Right lobe of liver (tissue), 6 donors: ENCODE measurements at regions not wholly inside any gene's neighbourhood (a gene's known extent, or its start where the extent isn't known, plus 50 kb on each side); places are given as distances from the start of the nearest gene placed in this dataset.

Experiments used
- ATAC-seq, 4 donors: fragments of 200-7000 bp; cut with Tn5 transposase; one replicate each; pipeline ENCODE4 v1.9.1; 2020; ENCODE audit warnings: mild to moderate bottlenecking in 4 of 4, moderate library complexity in 4 of 4
- DNase-seq, 3 donors: peaks; one replicate each; pipeline ENCODE4 v3.0.0-alpha.2; 2020
- H3K27ac ChIP-seq, 3 donors: fragments of 200-600 bp; one replicate each; pipeline ENCODE4 v1.8.0; 2022
- H3K27me3 ChIP-seq, 2 donors: fragments of 200-600 bp; one replicate each; pipeline ENCODE4 v1.8.0; 2022
- H3K36me3 ChIP-seq, 4 donors: fragments of 200-600 bp; sonication (generic) in 1 of 4; one replicate each; pipeline versions ENCODE4 v1.5.1 to v1.8.0; 2017 to 2022; ENCODE audit warnings: control low read depth in 1 of 4
- H3K4me1 ChIP-seq, 4 donors: fragments of 200-600 bp; sonication (generic) in 1 of 4; one replicate each; pipeline versions ENCODE4 v1.5.1 to v1.8.0; 2017 to 2022; ENCODE audit warnings: control low read depth in 1 of 4
- H3K4me3 ChIP-seq, 3 donors: fragments of 200-600 bp; one replicate each; pipeline ENCODE4 v1.8.0; 2022
- H3K9me3 ChIP-seq, 4 donors: fragments of 200-600 bp; sonication (generic) in 1 of 4; one replicate each; pipeline versions ENCODE4 v1.5.1 to v1.8.0; 2017 to 2022; ENCODE audit warnings: control low read depth in 1 of 4
- POLR2A ChIP-seq: fragments of 450-650 bp; IDR thresholded peaks from one replicate; pipeline ENCODE4 v1.6.1; 2017; ENCODE audit warnings: antibody characterized with exemption, mild to moderate bottlenecking
- WGBS: methylation state at CpG from one replicate; pipeline ENCODE4 v1.1.6; 2018; ENCODE audit warnings: low coverage, low lambda C conversion rate; ENCODE audit not compliant: insufficient coverage; ENCODE audit errors: missing lambda C conversion rate; 5-methylcytosine and 5-hydroxymethylcytosine counted together
- intact Hi-C, 2 donors: fragments of 100-400 bp; cut with DNase I; formaldehyde crosslinking; loops; one replicate each; pipeline versions ENCODE4 v1.11.2 to v1.14.1; 2022
- TF ChIP-seq, protein P1 (sequence below), 4 donors: fragments of 200-600 bp in 3 of 4; fragments of 450-650 bp in 1 of 4; IDR thresholded peaks; one replicate each; pipeline versions ENCODE4 v1.5.1 to v1.8.0; 2016 to 2022; ENCODE audit warnings: antibody characterized with exemption in 4 of 4, mild to moderate bottlenecking in 2 of 4
- donor health status: DM: no; HTN: yes; CAD: no.
- donor health status: DM: no; HTN: no; CAD: no.
- donor health status: DM: no; HTN: no; CAD: no.
- donor health status: DM: no; HTN: yes; CAD: no.
- donor health status: DM: no; HTN: yes; CAD: no.

DNA sequence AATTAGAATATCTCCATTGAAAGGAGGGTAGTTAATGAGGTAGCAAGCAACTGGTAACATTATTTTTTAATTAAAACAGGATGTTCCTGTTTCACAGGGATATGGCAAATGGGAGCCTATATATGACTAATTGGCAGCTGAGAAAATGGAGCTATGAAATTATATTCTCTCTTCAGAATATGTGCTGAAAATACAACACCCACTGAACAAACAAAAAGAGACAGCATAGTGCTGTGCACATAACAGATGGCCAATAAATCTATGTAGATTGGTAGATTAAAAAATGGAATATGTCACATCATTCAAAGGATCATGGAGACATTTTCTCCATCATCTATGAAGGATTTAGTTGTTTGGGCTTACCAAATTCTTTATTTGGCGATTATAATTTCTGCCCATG, 362.0 kb downstream of the GPR37 start:
- TF ChIP-seq, protein P1, sequence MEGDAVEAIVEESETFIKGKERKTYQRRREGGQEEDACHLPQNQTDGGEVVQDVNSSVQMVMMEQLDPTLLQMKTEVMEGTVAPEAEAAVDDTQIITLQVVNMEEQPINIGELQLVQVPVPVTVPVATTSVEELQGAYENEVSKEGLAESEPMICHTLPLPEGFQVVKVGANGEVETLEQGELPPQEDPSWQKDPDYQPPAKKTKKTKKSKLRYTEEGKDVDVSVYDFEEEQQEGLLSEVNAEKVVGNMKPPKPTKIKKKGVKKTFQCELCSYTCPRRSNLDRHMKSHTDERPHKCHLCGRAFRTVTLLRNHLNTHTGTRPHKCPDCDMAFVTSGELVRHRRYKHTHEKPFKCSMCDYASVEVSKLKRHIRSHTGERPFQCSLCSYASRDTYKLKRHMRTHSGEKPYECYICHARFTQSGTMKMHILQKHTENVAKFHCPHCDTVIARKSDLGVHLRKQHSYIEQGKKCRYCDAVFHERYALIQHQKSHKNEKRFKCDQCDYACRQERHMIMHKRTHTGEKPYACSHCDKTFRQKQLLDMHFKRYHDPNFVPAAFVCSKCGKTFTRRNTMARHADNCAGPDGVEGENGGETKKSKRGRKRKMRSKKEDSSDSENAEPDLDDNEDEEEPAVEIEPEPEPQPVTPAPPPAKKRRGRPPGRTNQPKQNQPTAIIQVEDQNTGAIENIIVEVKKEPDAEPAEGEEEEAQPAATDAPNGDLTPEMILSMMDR (IDR thresholded peaks at IDR 0.05) = no peak
- TF ChIP-seq POLR2A = no peak
- DNase-seq (no peak), ATAC-seq (no peak)
- Histone ChIP-seq H3K4me1 (no peaks in the 10 kb centered on the region), H3K4me3 (no peak overlapping the region), H3K27ac (no peak overlapping the region), H3K9me3 (no peaks in the 10 kb centered on the region), H3K27me3 (no peaks in the 10 kb centered on the region), H3K36me3 (no peaks in the 10 kb centered on the region)
- intact Hi-C loops = no loop called here
- 59% methylated on average over 1 of the region's 1 CpG for WGBS

DNA sequence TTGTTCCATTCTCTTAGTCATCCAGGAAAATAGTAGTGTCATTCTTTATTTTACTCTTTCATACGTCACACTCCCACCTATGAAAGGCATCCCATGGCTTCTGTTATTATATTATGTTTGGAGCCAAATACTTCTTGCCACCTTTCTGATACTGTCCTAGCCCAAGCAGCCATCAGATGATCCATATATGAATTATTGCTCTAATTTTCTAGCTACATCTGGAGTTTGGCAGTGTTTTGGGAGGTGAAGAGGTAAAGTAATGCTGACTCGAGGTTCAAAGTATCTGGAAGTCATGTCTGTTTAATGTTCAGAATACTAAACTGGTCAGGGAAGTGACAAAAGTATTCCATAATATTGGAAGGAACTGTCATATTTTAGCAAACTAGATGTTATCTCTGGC, 362.5 kb downstream of the GPR37 start:
- Histone ChIP-seq H3K9me3 (no peaks in the 10 kb centered on the region), H3K4me3 (no peak overlapping the region), H3K27me3 (no peaks in the 10 kb centered on the region), H3K27ac (no peak overlapping the region), H3K36me3 (no peaks in the 10 kb centered on the region), H3K4me1 (no peaks in the 10 kb centered on the region)
- TF ChIP-seq, protein P1 (IDR thresholded peaks at IDR 0.05) = no peak
- TF ChIP-seq POLR2A = no peak
- intact Hi-C loops = no loop called here
- no peak for ATAC-seq
- 56% methylated on average over 2 of the region's 2 CpGs for WGBS
- no peak for DNase-seq

DNA sequence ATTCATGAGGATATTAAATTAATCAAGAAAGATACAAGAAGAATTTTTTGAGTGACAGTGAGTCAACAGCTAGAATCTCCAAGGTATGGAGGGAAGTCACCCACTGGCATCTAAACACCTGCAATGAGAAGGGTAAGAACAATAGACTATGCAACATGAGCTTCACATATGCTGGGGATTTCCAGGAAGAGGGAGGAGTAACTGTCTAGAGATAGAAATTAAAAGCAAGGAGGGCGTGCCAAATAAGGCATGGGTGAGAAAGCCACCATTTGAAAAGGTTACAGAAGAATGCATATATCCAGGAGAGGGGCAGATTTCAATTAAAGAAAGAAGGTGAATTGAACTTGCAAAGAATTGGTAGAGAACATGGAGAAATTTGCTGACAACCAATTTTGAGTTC, 365.7 kb downstream of the GPR37 start:
- DNase-seq (no peak), ATAC-seq (no peak)
- Histone ChIP-seq H3K36me3 (no peaks in the 10 kb centered on the region), H3K9me3 (no peaks in the 10 kb centered on the region), H3K4me3 (no peak overlapping the region), H3K4me1 (no peaks in the 10 kb centered on the region), H3K27me3 (no peaks in the 10 kb centered on the region), H3K27ac (no peak overlapping the region)
- TF ChIP-seq, protein P1 (IDR thresholded peaks at IDR 0.05) = no peak
- TF ChIP-seq POLR2A = no peak
- WGBS = 92% methylated on average over 1 of the region's 1 CpG
- intact Hi-C loops = no loop called here

DNA sequence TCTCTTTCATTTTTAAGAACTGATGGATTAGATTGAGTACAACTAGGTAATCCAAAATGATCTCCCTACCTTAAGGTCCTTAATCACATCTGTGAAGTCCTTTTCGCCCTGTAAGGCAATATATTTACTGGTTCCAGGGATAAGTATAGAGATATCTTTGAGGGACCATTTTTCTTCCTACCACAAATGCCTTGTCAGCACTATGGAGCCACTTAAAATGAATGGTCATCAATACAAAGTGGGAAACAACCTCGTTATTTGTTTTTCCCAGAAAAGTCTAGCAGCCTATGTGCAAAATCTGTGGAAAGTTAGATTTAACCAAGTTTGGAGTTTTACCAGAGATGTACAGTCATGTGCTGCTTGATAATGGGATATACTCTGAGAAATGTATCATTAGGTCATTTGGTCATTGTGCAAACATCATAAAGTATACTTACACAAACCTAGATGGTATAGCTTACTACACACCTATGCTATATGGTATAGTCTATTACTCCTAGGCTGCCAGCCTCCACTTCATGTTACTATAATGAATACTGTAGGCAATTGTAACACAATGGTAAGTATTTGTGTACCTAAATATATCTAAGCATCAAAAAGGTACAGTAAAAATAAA, 366.2 kb upstream of the TMEM229A start:
- TF ChIP-seq, protein P1 (IDR thresholded peaks at IDR 0.05) = no peak
- no peak for TF ChIP-seq POLR2A
- Histone ChIP-seq H3K27ac (no peak overlapping the region), H3K4me3 (no peak overlapping the region), H3K36me3 (no peaks in the 10 kb centered on the region), H3K27me3 (no peaks in the 10 kb centered on the region), H3K9me3 (no peaks in the 10 kb centered on the region), H3K4me1 (no peaks in the 10 kb centered on the region)
- intact Hi-C loops = no loop called here
- no peak for DNase-seq
- WGBS = 51% methylated on average over 2 of the region's 2 CpGs
- ATAC-seq = no peak

DNA sequence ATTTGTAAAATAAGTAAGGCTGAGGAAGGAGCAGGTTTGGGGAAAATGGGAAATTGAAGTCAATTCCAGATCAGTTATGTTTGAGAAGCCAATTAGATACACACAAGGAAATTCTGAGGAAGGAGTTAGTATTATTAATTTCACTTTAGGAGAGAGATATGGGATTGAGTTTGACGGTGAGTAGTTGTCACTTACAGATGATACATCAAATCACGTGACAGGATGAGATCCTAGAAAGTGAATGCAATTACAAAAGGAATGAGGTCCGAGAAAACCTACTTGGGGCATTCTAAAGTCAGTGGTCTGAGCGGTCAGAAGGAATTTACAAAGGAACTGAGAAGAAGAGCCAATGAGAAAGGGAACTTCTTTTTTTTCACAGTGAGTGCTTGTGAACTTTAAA, 364.3 kb upstream of the TMEM229A start:
- ATAC-seq = no peak
- Histone ChIP-seq H3K27me3 (no peaks in the 10 kb centered on the region), H3K4me3 (no peak overlapping the region), H3K27ac (no peak overlapping the region), H3K36me3 (no peaks in the 10 kb centered on the region), H3K4me1 (no peaks in the 10 kb centered on the region), H3K9me3 (no peaks in the 10 kb centered on the region)
- WGBS = 55% methylated on average over 4 of the region's 4 CpGs
- intact Hi-C loops = no loop called here
- no peak for TF ChIP-seq POLR2A
- TF ChIP-seq, protein P1 (IDR thresholded peaks at IDR 0.05) = no peak
- DNase-seq = no peak
